T-cell (primary cell): ENCODE measurements at regions not wholly inside any gene's neighbourhood (a gene's known extent, or its start where the extent isn't known, plus 50 kb on each side); places are given as distances from the start of the nearest gene placed in this dataset.

Source experiments
- ATAC-seq, 4 experiments: fragments of 200-7000 bp in 3 of 4; fragments of 150-1000 bp in 1 of 4; cut with Tn5 transposase; replicated peaks in 1 of 4; 1 replicate in 3 of 4; 2 replicates in 1 of 4; pipeline ENCODE4 v1.10.0; 2021; ENCODE audit warnings: moderate library complexity in 3 of 4, mild to moderate bottlenecking in 2 of 4, moderate number of reproducible peaks in 1 of 4
- CTCF ChIA-PET, 2 donors: fragments of 300-600 bp; sonication (Branson Sonifier 250); formaldehyde crosslinking; loops; one replicate each; lab custom pipeline; 2022; ENCODE audit warnings: antibody characterized with exemption in 2 of 2; lab: Charles Lee
- POLR2A ChIA-PET, 2 donors: fragments of 300-600 bp; sonication (Branson Sonifier 250); formaldehyde crosslinking; loops; one replicate each; lab custom pipeline; 2022; ENCODE audit warnings: antibody characterized with exemption in 2 of 2; lab: Charles Lee
- DNase-seq, 35 experiments: peaks; one replicate each; pipeline versions ENCODE4 v3.0.0 to v3.0.0-alpha.2; 2013 to 2023
- H3K27ac ChIP-seq: one replicate; pipeline ENCODE4 v1.5.1; 2013; ENCODE audit warnings: low read length
- H3K27me3 ChIP-seq, 2 experiments: replicated peaks in 1 of 2; 1 replicate in 1 of 2; 2 replicates in 1 of 2; pipeline versions ENCODE4 v1.6.1 to v1.7.0; 2013; ENCODE audit warnings: low read length in 1 of 2, mixed read lengths in 1 of 2; ENCODE audit not compliant: control insufficient read depth in 2 of 2, insufficient read depth in 2 of 2; ENCODE audit errors: extremely low read depth in 1 of 2
- H3K36me3 ChIP-seq, 2 donors: 1 replicate in 1 of 2; 2 replicates in 1 of 2; pipeline versions ENCODE4 v1.6.1 to v1.7.0; 2013; ENCODE audit warnings: low read length in 1 of 2; ENCODE audit not compliant: control insufficient read depth in 2 of 2, insufficient read depth in 1 of 2; ENCODE audit errors: extremely low read depth in 1 of 2
- H3K4me1 ChIP-seq, 2 experiments: 1 replicate in 1 of 2; 2 replicates in 1 of 2; pipeline versions ENCODE4 v1.6.1 to v1.7.0; 2013; ENCODE audit warnings: low read length in 2 of 2, mixed read lengths in 1 of 2; ENCODE audit not compliant: insufficient read depth in 2 of 2, control insufficient read depth in 1 of 2; ENCODE audit errors: extremely low read depth in 1 of 2
- H3K4me3 ChIP-seq, 2 donors: 1 replicate in 1 of 2; 2 replicates in 1 of 2; pipeline versions ENCODE4 v1.5.1 to v1.7.0; 2013; ENCODE audit warnings: mild to moderate bottlenecking in 2 of 2, low read length in 1 of 2, moderate library complexity in 1 of 2; ENCODE audit not compliant: control insufficient read depth in 1 of 2; ENCODE audit errors: extremely low read depth in 1 of 2
- H3K9me3 ChIP-seq: 2 replicates; pipeline ENCODE4 v1.7.0; 2013
- H3K27ac Mint-ChIP-seq, 2 donors: one replicate each; pipeline ENCODE4 v1.8.0; 2020 to 2021; ENCODE audit warnings: mild to moderate bottlenecking in 2 of 2, mixed read lengths in 2 of 2
- H3K27me3 Mint-ChIP-seq, 2 donors: one replicate each; pipeline ENCODE4 v1.8.0; 2021 to 2022; ENCODE audit warnings: mixed read lengths in 2 of 2
- H3K36me3 Mint-ChIP-seq: one replicate; pipeline ENCODE4 v1.8.0; 2021; ENCODE audit warnings: mixed read lengths
- H3K4me1 Mint-ChIP-seq, 3 donors: one replicate each; pipeline ENCODE4 v1.8.0; 2020 to 2022; ENCODE audit warnings: mixed read lengths in 3 of 3, mild to moderate bottlenecking in 1 of 3
- H3K4me3 Mint-ChIP-seq, 3 donors: one replicate each; pipeline ENCODE4 v1.8.0; 2020 to 2022; ENCODE audit warnings: mild to moderate bottlenecking in 3 of 3, mixed read lengths in 3 of 3, moderate library complexity in 3 of 3
- H3K9me3 Mint-ChIP-seq, 3 donors: one replicate each; pipeline ENCODE4 v1.8.0; 2020 to 2022; ENCODE audit warnings: mixed read lengths in 3 of 3
- WGBS: methylation state at CpG from one replicate; pipeline ENCODE4 v1.1.5; 2013; ENCODE audit warnings: missing lambda C conversion rate; ENCODE audit not compliant: insufficient coverage; 5-methylcytosine and 5-hydroxymethylcytosine counted together

- DNase-seq, result no peak
- H3K36me3 ChIP-seq, result no peaks in the 10 kb centered on the region
- H3K27ac Mint-ChIP-seq, result no peak overlapping the region
- H3K9me3 ChIP-seq, result no peaks in the 10 kb centered on the region
- CTCF ChIA-PET, result no interaction called here
- H3K27me3 ChIP-seq, result no peaks in the 10 kb centered on the region
- H3K4me1 ChIP-seq, result no peaks in the 10 kb centered on the region
- H3K4me3 Mint-ChIP-seq, result no peak overlapping the region
- 100% methylated on average over 1 of the region's 4 CpGs for WGBS
- H3K27ac ChIP-seq, result no peak overlapping the region
- peaks cover 48% of the 10 kb centered on the region for H3K36me3 Mint-ChIP-seq
- no peak overlapping the region for H3K4me3 ChIP-seq
- ATAC-seq, result no peak
- no peaks in the 10 kb centered on the region for H3K27me3 Mint-ChIP-seq
- POLR2A ChIA-PET, result interaction anchor here in 1 of 2 donors (0.5 kb wide), 1 partner anchor 54 kb away, joined by 6 read pairs; no protein-coding TSS in a partner anchor
- H3K9me3 Mint-ChIP-seq, result peaks cover 0 to 14% (median 6%) of the 10 kb centered on the region in 3 donors
- peaks cover 11 to 21% (median 18%) of the 10 kb centered on the region in 3 donors for H3K4me1 Mint-ChIP-seq
Observed at GRCh38 chr2:174648896-174649295, 51.3 kb upstream of the WIPF1 start.
